H1 (cell line): ENCODE measurements at regions not wholly inside any gene's neighbourhood (a gene's known extent, or its start where the extent isn't known, plus 50 kb on each side); places are given as distances from the start of the nearest gene placed in this dataset.

Source experiments
- CTCF ChIA-PET: fragments of 300-600 bp; sonication (Branson Sonifier 250); formaldehyde crosslinking; loops from one replicate; lab custom pipeline; 2021; ENCODE audit not compliant: partially characterized antibody; lab: Charles Lee
- POLR2A ChIA-PET: fragments of 300-600 bp; sonication (Branson Sonifier 250); formaldehyde crosslinking; loops from one replicate; lab custom pipeline; 2021; ENCODE audit warnings: inconsistent platforms; ENCODE audit not compliant: partially characterized antibody; lab: Charles Lee
- DNase-seq, 2 experiments: peaks; one replicate each; pipeline versions ENCODE4 v3.0.0 to v3.0.0-alpha.2; 2010 to 2022; ENCODE audit warnings: low spot score in 2 of 2, low read depth in 1 of 2, mixed read lengths in 1 of 2
- FAIRE-seq: peaks from 2 replicates; lab custom pipeline; 2011; peaks lifted over from hg19 to GRCh38; lab: Jason Lieb, UNC
- H2AFZ ChIP-seq: 2 replicates; pipeline ENCODE4 v1.8.1; 2012; ENCODE audit warnings: low read length, inconsistent platforms
- H2AK5ac ChIP-seq: 2 replicates; pipeline ENCODE4 v1.6.1; 2013; ENCODE audit warnings: low read depth, low read length
- H2BK120ac ChIP-seq: replicated peaks from 2 replicates; pipeline ENCODE3; 2013; ENCODE audit warnings: low read depth, low read length, inconsistent platforms
- H2BK12ac ChIP-seq: 2 replicates; pipeline ENCODE4 v1.6.1; 2013; ENCODE audit warnings: low read depth, low read length
- H2BK15ac ChIP-seq: 2 replicates; pipeline ENCODE4 v1.6.1; 2013; ENCODE audit warnings: low read length
- H2BK20ac ChIP-seq: 2 replicates; pipeline ENCODE4 v1.6.1; 2013; ENCODE audit warnings: low read length
- H2BK5ac ChIP-seq: 2 replicates; pipeline ENCODE4 v1.6.1; 2013; ENCODE audit warnings: low read depth, low read length
- H3K14ac ChIP-seq: 2 replicates; pipeline ENCODE4 v1.6.1; 2013; ENCODE audit warnings: inconsistent platforms; ENCODE audit not compliant: insufficient read length
- H3K18ac ChIP-seq: 2 replicates; pipeline ENCODE4 v1.6.1; 2013; ENCODE audit warnings: low read length; ENCODE audit errors: extremely low read depth
- H3K23ac ChIP-seq: 2 replicates; pipeline ENCODE4 v1.6.1; 2013; ENCODE audit warnings: inconsistent platforms; ENCODE audit not compliant: insufficient read length
- H3K23me2 ChIP-seq: 2 replicates; pipeline ENCODE4 v1.6.1; 2013; ENCODE audit warnings: low read depth, low read length
- H3K27ac ChIP-seq: 2 replicates; pipeline ENCODE4 v1.6.1; 2011; ENCODE audit warnings: low read depth, low read length, inconsistent platforms
- H3K27me3 ChIP-seq, 4 experiments: replicated peaks in 1 of 4; 1 replicate in 1 of 4; 2 replicates in 3 of 4; pipeline versions ENCODE4 v1.6.1 to v1.8.1; 2011 to 2013; ENCODE audit warnings: low read length in 3 of 4, mild to moderate bottlenecking in 3 of 4, inconsistent platforms in 2 of 4, mixed read lengths in 2 of 4, moderate library complexity in 1 of 4; ENCODE audit not compliant: control insufficient read depth in 3 of 4, insufficient read depth in 3 of 4; ENCODE audit errors: extremely low read depth in 1 of 4
- H3K36me3 ChIP-seq, 4 experiments: 2 replicates each; pipeline versions ENCODE4 v1.6.1 to v1.8.1; 2011 to 2013; ENCODE audit warnings: mild to moderate bottlenecking in 4 of 4, low read length in 3 of 4, moderate library complexity in 2 of 4, control low read depth in 1 of 4, inconsistent platforms in 1 of 4; ENCODE audit not compliant: insufficient read depth in 4 of 4, control insufficient read depth in 2 of 4
- H3K4ac ChIP-seq: replicated peaks from 2 replicates; pipeline ENCODE3; 2013; ENCODE audit warnings: low read length, low read depth, mixed read lengths, inconsistent platforms; ENCODE audit not compliant: insufficient read length
- H3K4me1 ChIP-seq, 4 experiments: replicated peaks in 1 of 4; 1 replicate in 1 of 4; 2 replicates in 3 of 4; pipeline versions ENCODE4 v1.6.1 to v1.8.1; 2011 to 2013; ENCODE audit warnings: low read length in 3 of 4, inconsistent platforms in 2 of 4, mixed read lengths in 1 of 4; ENCODE audit not compliant: insufficient read depth in 4 of 4, control insufficient read depth in 3 of 4
- H3K4me2 ChIP-seq, 2 experiments: 2 replicates each; pipeline versions ENCODE4 v1.6.1 to v1.8.1; 2011 to 2013; ENCODE audit warnings: low read depth in 2 of 2, low read length in 2 of 2, control low read depth in 1 of 2, inconsistent platforms in 1 of 2, mild to moderate bottlenecking in 1 of 2; ENCODE audit not compliant: insufficient read depth in 1 of 2
- H3K4me3 ChIP-seq, 4 experiments: fragments of 200-600, 300-600 bp in 1 of 4; sonication (generic), shearing (Covaris generic), sonication (Bioruptor Twin) in 1 of 4; 2 replicates each; pipeline versions ENCODE4 v1.5.1 to v1.8.1; 2011 to 2016; ENCODE audit warnings: low read length in 4 of 4, low read depth in 3 of 4, control low read depth in 2 of 4, inconsistent platforms in 2 of 4, mild to moderate bottlenecking in 2 of 4, mixed read lengths in 1 of 4, moderate library complexity in 1 of 4; ENCODE audit not compliant: insufficient read depth in 2 of 4; ENCODE audit errors: extremely low read depth in 1 of 4
- H3K56ac ChIP-seq: replicated peaks from 2 replicates; pipeline ENCODE3; 2013; ENCODE audit warnings: low read depth, mild to moderate bottlenecking, mixed read lengths, low read length, inconsistent platforms; ENCODE audit not compliant: insufficient read length
- H3K79me1 ChIP-seq: 2 replicates; pipeline ENCODE4 v1.6.1; 2013; ENCODE audit warnings: low read depth, low read length, control low read depth
- H3K79me2 ChIP-seq, 2 experiments: 2 replicates each; pipeline versions ENCODE4 v1.6.1 to v1.8.1; 2012 to 2013; ENCODE audit warnings: low read length in 2 of 2, mild to moderate bottlenecking in 2 of 2, inconsistent platforms in 1 of 2; ENCODE audit not compliant: insufficient read depth in 2 of 2, control insufficient read depth in 1 of 2
- H3K9ac ChIP-seq, 4 experiments: replicated peaks in 1 of 4; 1 replicate in 1 of 4; 2 replicates in 3 of 4; pipeline versions ENCODE4 v1.6.1 to v1.8.1; 2011 to 2013; ENCODE audit warnings: low read depth in 3 of 4, low read length in 3 of 4, control low read depth in 2 of 4, mild to moderate bottlenecking in 2 of 4, moderate library complexity in 2 of 4, inconsistent platforms in 1 of 4; ENCODE audit errors: extremely low read depth in 1 of 4
- H3K9me3 ChIP-seq, 2 experiments: 2 replicates each; pipeline versions ENCODE4 v1.6.1 to v1.8.1; 2012 to 2013; ENCODE audit warnings: mild to moderate bottlenecking in 2 of 2, moderate library complexity in 2 of 2, control low read depth in 1 of 2, inconsistent platforms in 1 of 2, low read depth in 1 of 2, low read length in 1 of 2, mixed read lengths in 1 of 2; ENCODE audit not compliant: insufficient read depth in 2 of 2
- H4K20me1 ChIP-seq, 2 experiments: replicated peaks in 1 of 2; 2 replicates each; pipeline versions ENCODE3 to v1.8.1; 2011 to 2013; ENCODE audit warnings: inconsistent platforms in 2 of 2, low read length in 2 of 2, mild to moderate bottlenecking in 1 of 2; ENCODE audit not compliant: insufficient read depth in 2 of 2, control insufficient read depth in 1 of 2
- H4K5ac ChIP-seq: 2 replicates; pipeline ENCODE4 v1.6.1; 2013; ENCODE audit warnings: low read length, low read depth, mixed read lengths, inconsistent platforms; ENCODE audit not compliant: insufficient read length
- H4K8ac ChIP-seq: 2 replicates; pipeline ENCODE4 v1.8.0; 2013; ENCODE audit warnings: mild to moderate bottlenecking, moderate library complexity, low read length, inconsistent platforms; ENCODE audit not compliant: insufficient read depth; ENCODE audit errors: extremely low read depth
- H4K91ac ChIP-seq: replicated peaks from 2 replicates; pipeline ENCODE3; 2013; ENCODE audit warnings: low read length, mixed read lengths, inconsistent platforms; ENCODE audit not compliant: insufficient read length
- ATF2 ChIP-seq: IDR thresholded peaks from 2 replicates; pipeline ENCODE4 v1.6.1; 2012; ENCODE audit warnings: low read length, inconsistent platforms
- CHD1 ChIP-seq: IDR thresholded peaks from 2 replicates; pipeline ENCODE4 v1.6.1; 2012; ENCODE audit warnings: low read depth, low read length, improper control_type of control experiment
- EZH2 ChIP-seq: fragments of 200-600 bp; sonication (generic); IDR thresholded peaks from 2 replicates; pipeline ENCODE4 v1.7.1; 2012; ENCODE audit warnings: low read depth, mild to moderate bottlenecking, moderate library complexity, low read length, inconsistent platforms; ENCODE audit not compliant: severe bottlenecking
- KDM4A ChIP-seq: IDR thresholded peaks from one replicate; pipeline ENCODE4 v1.7.1; 2012; ENCODE audit warnings: low read depth, mild to moderate bottlenecking, moderate library complexity, low read length, inconsistent platforms; ENCODE audit not compliant: severe bottlenecking
- RFX5 ChIP-seq: IDR thresholded peaks from 2 replicates; pipeline ENCODE4 v1.6.1; 2011; ENCODE audit warnings: low read depth, low read length, improper control_type of control experiment, borderline replicate concordance
- RNF2 ChIP-seq: fragments of 200-900, 300-1000 bp; sonication (generic); IDR thresholded peaks from 2 replicates; pipeline ENCODE4 v1.7.1; 2016; ENCODE audit warnings: borderline replicate concordance, low read depth, mild to moderate bottlenecking, antibody characterized with exemption, low read length; ENCODE audit not compliant: poor library complexity, severe bottlenecking; ENCODE audit errors: missing control alignments
- SIX5 ChIP-seq: IDR thresholded peaks from 2 replicates; pipeline ENCODE4 v1.6.1; 2011; ENCODE audit warnings: mild to moderate bottlenecking, low read depth, low read length
- SP2 ChIP-seq: IDR thresholded peaks from 2 replicates; pipeline ENCODE4 v1.6.1; 2012; ENCODE audit warnings: mild to moderate bottlenecking, low read length, inconsistent platforms
- SRF ChIP-seq: IDR thresholded peaks from 2 replicates; pipeline ENCODE4 v1.6.1; 2011; ENCODE audit warnings: mild to moderate bottlenecking, low read depth, low read length, moderate library complexity
- SUZ12 ChIP-seq: fragments of 200-600 bp; sonication (generic); IDR thresholded peaks from 2 replicates; pipeline ENCODE4 v1.6.1; 2012; ENCODE audit warnings: mild to moderate bottlenecking, inconsistent platforms, low read length, moderate library complexity, mixed read lengths
- TAF7 ChIP-seq: optimal IDR thresholded peaks from 2 replicates; pipeline ENCODE3; 2011; ENCODE audit warnings: low read depth, mild to moderate bottlenecking, inconsistent platforms, low read length, moderate library complexity, borderline replicate concordance
- TBP ChIP-seq: IDR thresholded peaks from 2 replicates; pipeline ENCODE4 v1.6.1; 2011; ENCODE audit warnings: low read depth, low read length, improper control_type of control experiment
- WGBS, 2 experiments: shearing (Covaris generic) in 1 of 2; methylation state at CpG; one replicate each; pipeline versions ENCODE4 v1.1.6 to v1.1.7; 2013 to 2015; ENCODE audit warnings: low lambda C conversion rate in 2 of 2, mixed read lengths in 2 of 2, inconsistent platforms in 1 of 2, low coverage in 1 of 2, missing lambda C conversion rate in 1 of 2; ENCODE audit not compliant: insufficient replicate concordance in 2 of 2, insufficient coverage in 1 of 2, insufficient read length in 1 of 2; ENCODE audit errors: extremely low coverage in 1 of 2, missing lambda C conversion rate in 1 of 2; 5-methylcytosine and 5-hydroxymethylcytosine counted together

- Histone ChIP-seq H3K79me1 (no peaks in the 10 kb centered on the region), H3K14ac (no peak overlapping the region), H2BK120ac (no peak overlapping the region), H3K27ac (no peak overlapping the region), H3K4me2 (no peak overlapping the region), H3K56ac (no peak overlapping the region), H3K36me3 (no peaks in the 10 kb centered on the region), H2AFZ (no peak overlapping the region), H3K23ac (no peak overlapping the region), H3K18ac (no peak overlapping the region), H3K4me1 (peaks cover 0 to 7% (median 5%) of the 10 kb centered on the region in 4 experiments; a peak in 3 of 7 replicates), H4K20me1 (no peaks in the 10 kb centered on the region), H2BK20ac (no peak overlapping the region), H4K91ac (no peak overlapping the region), H2BK5ac (no peak overlapping the region), H3K9ac (no peak overlapping the region), H4K5ac (no peak overlapping the region), H3K23me2 (no peaks in the 10 kb centered on the region; the same call in 1 of the 2 replicates), H3K4ac (no peak overlapping the region), H2BK15ac (no peak overlapping the region), H4K8ac (no peak overlapping the region), H3K27me3 (no peaks in the 10 kb centered on the region), H3K9me3 (no peaks in the 10 kb centered on the region), H3K4me3 (no peak overlapping the region), H3K79me2 (no peaks in the 10 kb centered on the region), H2AK5ac (no peak overlapping the region), H2BK12ac (no peak overlapping the region)
- FAIRE-seq, result no peak
- ChIA-PET POLR2A (no interaction called here), CTCF (no interaction called here)
- DNase-seq, result no peak
- 93% methylated on average over 6 of the region's 6 CpGs; no CpG with 5 or more reads in 1 of the 2 experiments for WGBS, 2 experiments
- TF ChIP-seq RNF2, result no peak
- TF ChIP-seq SIX5, result no peak
- TF ChIP-seq KDM4A, result no peak
- no peak for TF ChIP-seq SP2
- TF ChIP-seq SUZ12, result no peak
- TF ChIP-seq ATF2, result no peak
- no peak for TF ChIP-seq SRF
- no peak for TF ChIP-seq TAF7
- TF ChIP-seq TBP, result no peak
- no peak for TF ChIP-seq CHD1
- no peak for TF ChIP-seq RFX5
- TF ChIP-seq EZH2, result no peak
Measured at GRCh38 chr21:35517865-35518264, 468.8 kb upstream of the RUNX1 start.
